ENCODE measurements at regions not wholly inside any gene's neighbourhood (a gene's known extent, or its start where the extent isn't known, plus 50 kb on each side); places are given as distances from the start of the nearest gene placed in this dataset.

DNA sequence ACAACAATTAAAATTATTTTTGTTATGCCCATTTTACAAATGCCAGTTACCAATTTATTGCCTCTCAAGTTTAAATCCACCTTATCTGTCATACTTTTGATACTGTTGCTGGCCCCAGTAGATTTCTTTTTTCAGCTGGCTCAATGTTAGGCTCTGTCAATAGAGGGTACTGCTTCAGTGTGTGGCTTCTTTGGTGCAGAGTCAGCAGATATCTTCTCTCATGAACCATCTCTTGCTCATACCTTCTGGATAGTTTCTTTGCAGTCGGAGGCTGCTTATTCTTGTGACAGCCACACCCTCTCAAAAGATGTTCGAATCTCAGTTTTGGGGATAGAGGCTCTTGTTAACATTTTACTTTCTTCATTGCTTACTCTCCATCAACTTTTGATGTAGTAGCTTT, 849.9 kb upstream of the SEMA6A start:
- TF ChIP-seq, protein P1, sequence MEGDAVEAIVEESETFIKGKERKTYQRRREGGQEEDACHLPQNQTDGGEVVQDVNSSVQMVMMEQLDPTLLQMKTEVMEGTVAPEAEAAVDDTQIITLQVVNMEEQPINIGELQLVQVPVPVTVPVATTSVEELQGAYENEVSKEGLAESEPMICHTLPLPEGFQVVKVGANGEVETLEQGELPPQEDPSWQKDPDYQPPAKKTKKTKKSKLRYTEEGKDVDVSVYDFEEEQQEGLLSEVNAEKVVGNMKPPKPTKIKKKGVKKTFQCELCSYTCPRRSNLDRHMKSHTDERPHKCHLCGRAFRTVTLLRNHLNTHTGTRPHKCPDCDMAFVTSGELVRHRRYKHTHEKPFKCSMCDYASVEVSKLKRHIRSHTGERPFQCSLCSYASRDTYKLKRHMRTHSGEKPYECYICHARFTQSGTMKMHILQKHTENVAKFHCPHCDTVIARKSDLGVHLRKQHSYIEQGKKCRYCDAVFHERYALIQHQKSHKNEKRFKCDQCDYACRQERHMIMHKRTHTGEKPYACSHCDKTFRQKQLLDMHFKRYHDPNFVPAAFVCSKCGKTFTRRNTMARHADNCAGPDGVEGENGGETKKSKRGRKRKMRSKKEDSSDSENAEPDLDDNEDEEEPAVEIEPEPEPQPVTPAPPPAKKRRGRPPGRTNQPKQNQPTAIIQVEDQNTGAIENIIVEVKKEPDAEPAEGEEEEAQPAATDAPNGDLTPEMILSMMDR (IDR thresholded peaks at IDR 0.05), result no peak
- TF ChIP-seq POLR2AphosphoS5 (IDR thresholded peaks at IDR 0.05) (no peak), EP300 (IDR thresholded peaks at IDR 0.05) (no peak), POLR2A (IDR thresholded peaks at IDR 0.05) (no peak)
